Transverse colon (tissue), 4 donors: ENCODE measurements at regions not wholly inside any gene's neighbourhood (a gene's known extent, or its start where the extent isn't known, plus 50 kb on each side); places are given as distances from the start of the nearest gene placed in this dataset.

Experiments used
- CTCF ChIP-seq, 5 experiments: fragments of 200-600 bp in 3 of 5; fragments of 450-650 bp in 2 of 5; sonication (generic) in 3 of 5; IDR thresholded peaks; 1 replicate in 2 of 5; 2 replicates in 3 of 5; pipeline ENCODE4 v1.5.1; 2016 to 2017; ENCODE audit warnings: antibody characterized with exemption in 5 of 5, inconsistent platforms in 3 of 5, mild to moderate bottlenecking in 2 of 5, moderate library complexity in 1 of 5
- EP300 ChIP-seq: sonication (generic); formaldehyde crosslinking; IDR thresholded peaks from one replicate; pipeline ENCODE4 v1.6.1; 2017; ENCODE audit warnings: antibody characterized with exemption, low read depth
- POLR2A ChIP-seq: fragments of 450-650 bp; IDR thresholded peaks from one replicate; pipeline ENCODE4 v1.6.1; 2016; ENCODE audit warnings: antibody characterized with exemption, mild to moderate bottlenecking, moderate library complexity
- POLR2AphosphoS5 ChIP-seq, 3 donors: sonication (generic); formaldehyde crosslinking; IDR thresholded peaks; one replicate each; pipeline ENCODE4 v1.6.1; 2016; ENCODE audit warnings: antibody characterized with exemption in 3 of 3

- TF ChIP-seq CTCF (IDR thresholded peaks at IDR 0.05) (no peak), EP300 (no peak), POLR2A (no peak), POLR2AphosphoS5 (IDR thresholded peaks at IDR 0.05) (no peak)
Measured at GRCh38 chr18:47500930-47501329, 249.5 kb upstream of the SKOR2 start.
